NB4 (cell line): ENCODE measurements at regions not wholly inside any gene's neighbourhood (a gene's known extent, or its start where the extent isn't known, plus 50 kb on each side); places are given as distances from the start of the nearest gene placed in this dataset.

Experiments
- DNase-seq: peaks from one replicate; pipeline ENCODE4 v3.0.0; 2010; ENCODE audit warnings: low read depth
- H3K4me3 ChIP-seq: one replicate; pipeline ENCODE4 v1.5.1; 2011; ENCODE audit warnings: mild to moderate bottlenecking, low read depth, low read length, moderate library complexity
- MAX ChIP-seq: IDR thresholded peaks from 2 replicates; pipeline ENCODE4 v1.6.1; 2011; ENCODE audit warnings: low read depth, low read length
- MYC ChIP-seq: IDR thresholded peaks from 2 replicates; pipeline ENCODE4 v1.6.1; 2011; ENCODE audit warnings: low read depth, low read length
- POLR2A ChIP-seq: IDR thresholded peaks from 2 replicates; pipeline ENCODE4 v1.6.1; 2011; ENCODE audit warnings: mild to moderate bottlenecking; ENCODE audit not compliant: insufficient read length; ENCODE audit errors: extremely low read depth
- TF ChIP-seq, protein P1 (sequence below): IDR thresholded peaks from one replicate; pipeline ENCODE4 v1.5.1; 2012; ENCODE audit warnings: low read depth, low read length

DNA sequence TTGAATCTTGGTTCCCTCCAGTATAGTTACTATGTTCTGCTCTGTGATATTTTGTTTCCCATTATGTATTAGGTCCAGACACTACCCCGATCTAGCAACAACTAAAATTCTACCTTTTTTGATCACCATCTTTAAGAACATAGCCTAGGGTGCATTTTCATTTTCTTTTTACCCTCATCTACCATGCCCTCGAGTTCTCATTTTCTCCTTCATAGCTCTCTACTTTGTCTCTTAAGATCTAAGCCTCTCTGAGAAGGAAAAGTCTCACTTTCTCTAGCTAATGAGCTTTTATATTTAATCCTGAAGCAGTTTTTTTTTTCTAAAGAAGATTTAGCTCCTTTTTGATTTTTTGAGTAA, 1089.4 kb upstream of the SLC39A10 start:
- DNase-seq: no peak
- no peak overlapping the region for H3K4me3 ChIP-seq
- TF ChIP-seq MAX (no peak), MYC (no peak), POLR2A (no peak)
- TF ChIP-seq, protein P1, sequence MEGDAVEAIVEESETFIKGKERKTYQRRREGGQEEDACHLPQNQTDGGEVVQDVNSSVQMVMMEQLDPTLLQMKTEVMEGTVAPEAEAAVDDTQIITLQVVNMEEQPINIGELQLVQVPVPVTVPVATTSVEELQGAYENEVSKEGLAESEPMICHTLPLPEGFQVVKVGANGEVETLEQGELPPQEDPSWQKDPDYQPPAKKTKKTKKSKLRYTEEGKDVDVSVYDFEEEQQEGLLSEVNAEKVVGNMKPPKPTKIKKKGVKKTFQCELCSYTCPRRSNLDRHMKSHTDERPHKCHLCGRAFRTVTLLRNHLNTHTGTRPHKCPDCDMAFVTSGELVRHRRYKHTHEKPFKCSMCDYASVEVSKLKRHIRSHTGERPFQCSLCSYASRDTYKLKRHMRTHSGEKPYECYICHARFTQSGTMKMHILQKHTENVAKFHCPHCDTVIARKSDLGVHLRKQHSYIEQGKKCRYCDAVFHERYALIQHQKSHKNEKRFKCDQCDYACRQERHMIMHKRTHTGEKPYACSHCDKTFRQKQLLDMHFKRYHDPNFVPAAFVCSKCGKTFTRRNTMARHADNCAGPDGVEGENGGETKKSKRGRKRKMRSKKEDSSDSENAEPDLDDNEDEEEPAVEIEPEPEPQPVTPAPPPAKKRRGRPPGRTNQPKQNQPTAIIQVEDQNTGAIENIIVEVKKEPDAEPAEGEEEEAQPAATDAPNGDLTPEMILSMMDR: no peak

- H3K4me3 ChIP-seq: no peak overlapping the region
- no peak for TF ChIP-seq MAX
- TF ChIP-seq POLR2A: no peak
- TF ChIP-seq, protein P1: no peak
- no peak for TF ChIP-seq MYC
- no peak for DNase-seq
Observed at GRCh38 chr2:194566907-194567660, 1089.9 kb upstream of the SLC39A10 start.

GRCh38 chr2:194564422-194564821, 1092.6 kb upstream of the SLC39A10 start:
- no peak for TF ChIP-seq POLR2A
- no peak for TF ChIP-seq MAX
- no peak for TF ChIP-seq MYC
- TF ChIP-seq, protein P1: no peak
- DNase-seq: no peak
- H3K4me3 ChIP-seq: no peak overlapping the region

- H3K4me3 ChIP-seq: no peak overlapping the region
- no peak for DNase-seq
- no peak for TF ChIP-seq MAX
- no peak for TF ChIP-seq MYC
- TF ChIP-seq POLR2A: no peak
- TF ChIP-seq, protein P1: no peak
Observed at GRCh38 chr2:194562329-194562728, 1094.7 kb upstream of the SLC39A10 start.

DNA sequence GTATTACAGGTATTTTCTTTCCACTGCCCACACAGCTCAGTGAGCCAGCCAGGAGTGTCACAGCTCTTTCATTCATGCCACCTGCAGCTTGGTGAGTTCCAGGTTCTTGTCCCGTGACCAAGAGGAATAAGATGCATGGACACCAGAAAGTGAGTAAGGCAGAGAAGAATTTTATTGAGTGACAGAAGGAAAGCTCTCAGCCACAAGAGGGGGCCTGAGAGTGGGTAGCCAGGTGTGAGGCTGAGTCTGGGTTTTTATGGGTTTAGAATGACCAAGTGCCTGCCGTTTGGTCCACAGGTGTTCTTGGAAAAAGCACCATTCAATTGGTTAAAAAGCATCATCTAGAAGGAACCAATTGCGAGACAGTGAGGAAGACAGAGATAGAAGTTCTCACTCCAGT, 1097.1 kb upstream of the SLC39A10 start:
- TF ChIP-seq MYC (no peak), MAX (no peak), POLR2A (no peak)
- TF ChIP-seq, protein P1: no peak
- DNase-seq: no peak
- H3K4me3 ChIP-seq: no peak overlapping the region
